ENCODE measurements at regions not wholly inside any gene's neighbourhood (a gene's known extent, or its start where the extent isn't known, plus 50 kb on each side); places are given as distances from the start of the nearest gene placed in this dataset.

DNA sequence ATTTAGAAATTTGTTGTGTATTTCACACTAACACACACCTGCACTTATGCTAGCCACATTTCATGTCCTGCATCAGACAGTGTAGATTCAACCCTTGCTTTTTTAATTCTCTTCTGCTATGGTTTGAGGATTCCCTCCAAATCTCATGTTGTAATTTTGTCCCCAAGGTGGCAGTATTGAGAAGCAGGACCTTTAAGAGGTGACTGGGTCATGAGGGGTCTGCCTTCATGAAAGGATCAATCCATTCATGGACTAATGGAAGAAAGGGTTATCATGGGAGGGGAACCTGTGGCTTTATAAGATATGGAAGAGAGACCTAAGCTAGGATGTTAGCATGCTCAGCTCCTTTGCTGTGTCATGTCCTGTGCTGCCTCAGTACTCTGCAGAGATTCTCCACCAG, 1032.2 kb downstream of the CDH11 start:
- TF ChIP-seq, protein P1, sequence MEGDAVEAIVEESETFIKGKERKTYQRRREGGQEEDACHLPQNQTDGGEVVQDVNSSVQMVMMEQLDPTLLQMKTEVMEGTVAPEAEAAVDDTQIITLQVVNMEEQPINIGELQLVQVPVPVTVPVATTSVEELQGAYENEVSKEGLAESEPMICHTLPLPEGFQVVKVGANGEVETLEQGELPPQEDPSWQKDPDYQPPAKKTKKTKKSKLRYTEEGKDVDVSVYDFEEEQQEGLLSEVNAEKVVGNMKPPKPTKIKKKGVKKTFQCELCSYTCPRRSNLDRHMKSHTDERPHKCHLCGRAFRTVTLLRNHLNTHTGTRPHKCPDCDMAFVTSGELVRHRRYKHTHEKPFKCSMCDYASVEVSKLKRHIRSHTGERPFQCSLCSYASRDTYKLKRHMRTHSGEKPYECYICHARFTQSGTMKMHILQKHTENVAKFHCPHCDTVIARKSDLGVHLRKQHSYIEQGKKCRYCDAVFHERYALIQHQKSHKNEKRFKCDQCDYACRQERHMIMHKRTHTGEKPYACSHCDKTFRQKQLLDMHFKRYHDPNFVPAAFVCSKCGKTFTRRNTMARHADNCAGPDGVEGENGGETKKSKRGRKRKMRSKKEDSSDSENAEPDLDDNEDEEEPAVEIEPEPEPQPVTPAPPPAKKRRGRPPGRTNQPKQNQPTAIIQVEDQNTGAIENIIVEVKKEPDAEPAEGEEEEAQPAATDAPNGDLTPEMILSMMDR (IDR thresholded peaks at IDR 0.05): peak in 3 of 6 experiments; percentile 25 to 47 (median 43)
- no peak for TF ChIP-seq POLR2A (IDR thresholded peaks at IDR 0.05)

Measured in thyroid gland (tissue), 4 donors.